ENCODE measurements at regions not wholly inside any gene's neighbourhood (a gene's known extent, or its start where the extent isn't known, plus 50 kb on each side); places are given as distances from the start of the nearest gene placed in this dataset.

GRCh38 chr6:44609051-44609612, 221.6 kb downstream of the CDC5L start:
- no peak for TF ChIP-seq EP300 (IDR thresholded peaks at IDR 0.05)
- TF ChIP-seq POLR2A (IDR thresholded peaks at IDR 0.05): no peak
- TF ChIP-seq, protein P1, sequence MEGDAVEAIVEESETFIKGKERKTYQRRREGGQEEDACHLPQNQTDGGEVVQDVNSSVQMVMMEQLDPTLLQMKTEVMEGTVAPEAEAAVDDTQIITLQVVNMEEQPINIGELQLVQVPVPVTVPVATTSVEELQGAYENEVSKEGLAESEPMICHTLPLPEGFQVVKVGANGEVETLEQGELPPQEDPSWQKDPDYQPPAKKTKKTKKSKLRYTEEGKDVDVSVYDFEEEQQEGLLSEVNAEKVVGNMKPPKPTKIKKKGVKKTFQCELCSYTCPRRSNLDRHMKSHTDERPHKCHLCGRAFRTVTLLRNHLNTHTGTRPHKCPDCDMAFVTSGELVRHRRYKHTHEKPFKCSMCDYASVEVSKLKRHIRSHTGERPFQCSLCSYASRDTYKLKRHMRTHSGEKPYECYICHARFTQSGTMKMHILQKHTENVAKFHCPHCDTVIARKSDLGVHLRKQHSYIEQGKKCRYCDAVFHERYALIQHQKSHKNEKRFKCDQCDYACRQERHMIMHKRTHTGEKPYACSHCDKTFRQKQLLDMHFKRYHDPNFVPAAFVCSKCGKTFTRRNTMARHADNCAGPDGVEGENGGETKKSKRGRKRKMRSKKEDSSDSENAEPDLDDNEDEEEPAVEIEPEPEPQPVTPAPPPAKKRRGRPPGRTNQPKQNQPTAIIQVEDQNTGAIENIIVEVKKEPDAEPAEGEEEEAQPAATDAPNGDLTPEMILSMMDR (IDR thresholded peaks at IDR 0.05): no peak
- H3K9me3 ChIP-seq: no peaks in the 10 kb centered on the region
- H3K27ac ChIP-seq: no peak overlapping the region
- H3K27me3 ChIP-seq: no peaks in the 10 kb centered on the region
- H3K36me3 ChIP-seq: no peaks in the 10 kb centered on the region
- H3K4me3 ChIP-seq: no peak overlapping the region
- intact Hi-C loops (cut with DNase I): no loop called here
- WGBS, 3 donors: 88 to 97% (median 95%) methylated on average over 1 of the region's 1 CpG
- DNase-seq: no peak
- no peaks in the 10 kb centered on the region for H3K4me1 ChIP-seq (ENCODE audit: insufficient read depth)

DNA sequence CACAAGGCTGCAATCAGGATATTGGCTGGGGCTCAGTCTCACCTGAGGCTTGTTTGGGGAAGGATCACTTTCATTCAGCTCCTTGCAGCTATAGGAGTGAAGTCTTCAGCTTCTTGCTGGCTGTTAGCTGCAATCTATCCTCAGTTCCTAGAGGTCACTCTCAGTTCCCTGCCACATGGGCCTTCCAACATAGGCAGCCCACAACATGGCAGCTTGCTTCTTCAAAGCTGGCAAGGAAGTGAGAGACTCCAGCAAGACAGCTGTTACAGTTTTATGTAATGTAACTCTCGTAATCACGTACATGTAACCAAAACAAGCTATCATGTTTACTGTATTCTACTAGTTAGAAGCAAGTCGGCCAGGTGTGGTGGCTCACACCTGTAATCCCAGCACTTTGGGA, 226.9 kb downstream of the CDC5L start:
- no peak for DNase-seq
- Histone ChIP-seq H3K4me3 (no peak overlapping the region), H3K27me3 (no peaks in the 10 kb centered on the region), H3K9me3 (no peaks in the 10 kb centered on the region), H3K36me3 (no peaks in the 10 kb centered on the region), H3K4me1 (ENCODE audit: insufficient read depth) (no peaks in the 10 kb centered on the region), H3K27ac (no peak overlapping the region)
- intact Hi-C loops (cut with DNase I): no loop called here
- 53 to 90% (median 69%) methylated on average over 3 of the region's 3 CpGs for WGBS, 3 donors
- TF ChIP-seq, protein P1 (IDR thresholded peaks at IDR 0.05): no peak
- no peak for TF ChIP-seq POLR2A (IDR thresholded peaks at IDR 0.05)
- no peak for TF ChIP-seq EP300 (IDR thresholded peaks at IDR 0.05)

DNA sequence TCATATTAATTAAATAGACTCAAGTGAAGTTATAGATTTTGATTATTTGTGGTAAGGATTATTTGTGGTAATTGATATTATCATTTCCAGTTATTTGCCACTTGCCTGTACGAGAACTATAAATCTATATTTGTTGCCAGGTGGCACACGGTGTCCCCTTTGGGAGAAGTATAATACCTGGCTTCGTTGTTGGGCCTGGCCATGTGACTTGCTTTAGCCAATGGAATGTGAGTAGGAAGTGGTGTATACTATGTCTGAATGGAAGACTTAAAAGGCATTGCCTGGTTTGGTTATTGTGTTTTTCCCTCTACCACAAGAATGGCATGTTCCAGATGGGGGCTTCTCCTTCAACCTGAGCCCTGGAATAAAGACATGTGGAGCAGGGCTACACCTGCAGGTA, 228.1 kb downstream of the CDC5L start:
- WGBS, 3 donors: 77 to 80% (median 79%) methylated on average over 3 of the region's 3 CpGs
- intact Hi-C loops (cut with DNase I): no loop called here
- no peak overlapping the region for H3K27ac ChIP-seq
- DNase-seq: no peak
- no peaks in the 10 kb centered on the region for H3K4me1 ChIP-seq (ENCODE audit: insufficient read depth)
- H3K36me3 ChIP-seq: no peaks in the 10 kb centered on the region
- TF ChIP-seq POLR2A (IDR thresholded peaks at IDR 0.05) (no peak), EP300 (IDR thresholded peaks at IDR 0.05) (no peak)
- TF ChIP-seq, protein P1 (IDR thresholded peaks at IDR 0.05): no peak
- H3K27me3 ChIP-seq: no peaks in the 10 kb centered on the region
- no peak overlapping the region for H3K4me3 ChIP-seq
- H3K9me3 ChIP-seq: no peaks in the 10 kb centered on the region

DNA sequence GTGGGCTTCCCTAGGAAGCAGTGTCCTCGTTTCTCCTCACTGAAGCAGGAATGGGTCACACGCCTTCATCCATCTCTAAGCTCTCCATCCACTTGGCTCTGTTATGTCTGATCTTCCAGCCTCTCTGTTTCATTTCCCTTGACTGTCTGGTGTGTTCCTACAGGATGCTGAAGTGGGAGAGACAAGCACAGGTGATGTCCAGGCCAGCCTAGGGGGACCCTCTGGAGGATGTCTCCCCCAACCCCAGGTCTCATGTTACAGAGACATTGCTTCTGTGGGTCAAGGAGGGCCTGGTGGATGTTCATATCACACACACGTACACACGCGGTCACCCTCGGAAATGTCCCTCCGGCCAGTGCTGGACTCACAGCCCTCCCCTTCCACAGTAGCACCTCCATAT, 229.9 kb downstream of the CDC5L start:
- Histone ChIP-seq H3K9me3 (no peaks in the 10 kb centered on the region), H3K36me3 (no peaks in the 10 kb centered on the region), H3K4me1 (ENCODE audit: insufficient read depth) (no peaks in the 10 kb centered on the region), H3K4me3 (no peak overlapping the region), H3K27ac (no peak overlapping the region), H3K27me3 (no peaks in the 10 kb centered on the region)
- DNase-seq: no peak
- 80 to 83% (median 83%) methylated on average over 7 of the region's 7 CpGs for WGBS, 3 donors
- TF ChIP-seq POLR2A (IDR thresholded peaks at IDR 0.05) (no peak), EP300 (IDR thresholded peaks at IDR 0.05) (no peak)
- TF ChIP-seq, protein P1 (IDR thresholded peaks at IDR 0.05): no peak
- intact Hi-C loops (cut with DNase I): no loop called here
